ENCODE measurements at regions not wholly inside any gene's neighbourhood (a gene's known extent, or its start where the extent isn't known, plus 50 kb on each side); places are given as distances from the start of the nearest gene placed in this dataset.

- ChIA-PET POLR2A (no interaction called here), RAD21 (ENCODE audit: low non-redundant PET in 1 of 2, low total read pairs in 2 of 2, uncharacterized antibody in 2 of 2, unreplicated experiment in 2 of 2) (no interaction called here)
- ATAC-seq = no peak
Observed at GRCh38 chr10:101293007-101293723, 60.8 kb upstream of the BTRC start.

More at GRCh38 chr10:101293007-101293723, 60.8 kb upstream of the BTRC start:
- intact Hi-C loops (cut with micrococcal nuclease) = no loop called here
- H3K4me1 ChIP-seq (ENCODE audit: control insufficient read depth in 1 of 2, insufficient read depth in 2 of 2, low read length in 2 of 2) = peaks cover 0 to 3% of the 10 kb centered on the region in 2 experiments; a peak in 3 of 4 replicates
- no peak overlapping the region for H2AFZ ChIP-seq (ENCODE audit: low read depth, low read length, poor library complexity, severe bottlenecking)
- no peaks in the 10 kb centered on the region for H4K20me1 ChIP-seq (ENCODE audit: insufficient read depth)
- H3K9me2 ChIP-seq (ENCODE audit: insufficient read depth) = no peaks in the 10 kb centered on the region
- CTCF ChIA-PET = interaction anchor here (1.0 to 1.4 kb wide), 3 partner anchors 8 to 277 kb away, joined by 4 to 5 read pairs (median 4); no protein-coding TSS in a partner anchor
- no peaks in the 10 kb centered on the region for H3K27me3 ChIP-seq (ENCODE audit: insufficient read depth, low read length)
- no peaks in the 10 kb centered on the region for H3K79me2 ChIP-seq (ENCODE audit: insufficient read depth, low read length)
- no peaks in the 10 kb centered on the region for H3K9me3 ChIP-seq (ENCODE audit: control insufficient read depth in 1 of 2, insufficient read depth in 1 of 2, low read depth in 1 of 2, low read length in 2 of 2)
- H3K4me3 ChIP-seq (replicated peaks in 1 of 2; ENCODE audit: low read depth in 1 of 2, low read length in 2 of 2) = no peak overlapping the region
- DNase-seq (ENCODE audit: low read depth, low spot score) = no peak
- no peak overlapping the region for H3K9ac ChIP-seq (ENCODE audit: low read length)
- H3K36me3 ChIP-seq (ENCODE audit: control insufficient read depth in 1 of 2, insufficient read depth in 2 of 2, low read length in 2 of 2) = no peaks in the 10 kb centered on the region
- no peak overlapping the region for H3K4me2 ChIP-seq (ENCODE audit: low read length)
- TF ChIP-seq SIN3A (IDR thresholded peaks at IDR 0.05; ENCODE audit: low read depth) = no peak
- no peak for TF ChIP-seq CTCF (IDR thresholded peaks at IDR 0.05 in 2 of 3, conservative IDR thresholded peaks at IDR 0.05 in 1 of 3; ENCODE audit: borderline replicate concordance in 1 of 3, insufficient read depth in 1 of 3, low read depth in 2 of 3, low read length in 2 of 3)
- TF ChIP-seq SP1 (IDR thresholded peaks at IDR 0.05; ENCODE audit: low read depth) = no peak
- TF ChIP-seq EZH2phosphoT487 (IDR thresholded peaks at IDR 0.05; ENCODE audit: borderline replicate concordance) = no peak
- no peak for TF ChIP-seq POLR2AphosphoS5 (IDR thresholded peaks at IDR 0.05; ENCODE audit: low read depth, low read length)
- no peak for TF ChIP-seq POLR2A (IDR thresholded peaks at IDR 0.05; ENCODE audit: borderline replicate concordance, extremely low read depth, insufficient read depth, insufficient read length)
- no TSS peak for BruUV-seq (replicated peaks)
- no peak overlapping the region for H3K27ac ChIP-seq (ENCODE audit: low read depth, low read length)
